ENCODE measurements at regions not wholly inside any gene's neighbourhood (a gene's known extent, or its start where the extent isn't known, plus 50 kb on each side); places are given as distances from the start of the nearest gene placed in this dataset.

GRCh38 chr7:94253686-94254085 lies 141.0 kb upstream of the COL1A2 start:
- Histone ChIP-seq H3K4me1 (no peaks in the 10 kb centered on the region), H3K9me3 (no peaks in the 10 kb centered on the region), H3K36me3 (no peaks in the 10 kb centered on the region), H3K27me3 (no peaks in the 10 kb centered on the region), H3K27ac (no peak overlapping the region), H3K4me3 (no peak overlapping the region)
- DNase-seq, result no peak
- intact Hi-C loops (cut with DNase I; ENCODE audit: low total_unique reads), result no loop called here
- 48 to 74% (median 67%) methylated on average over 1 of the region's 1 CpG for WGBS, 5 donors
- no peak for TF ChIP-seq CTCF (IDR thresholded peaks at IDR 0.05)
- TF ChIP-seq EP300 (IDR thresholded peaks at IDR 0.05), result no peak
- no peak for TF ChIP-seq POLR2A (IDR thresholded peaks at IDR 0.05)
- no peak for TF ChIP-seq POLR2AphosphoS5 (IDR thresholded peaks at IDR 0.05)

- Histone ChIP-seq H3K36me3 (no peaks in the 10 kb centered on the region), H3K27me3 (no peaks in the 10 kb centered on the region), H3K4me1 (no peaks in the 10 kb centered on the region), H3K4me3 (no peak overlapping the region), H3K9me3 (no peaks in the 10 kb centered on the region), H3K27ac (no peak overlapping the region)
- intact Hi-C loops (cut with DNase I; ENCODE audit: low total_unique reads), result no loop called here
- WGBS, 5 donors, result 64 to 72% (median 69%) methylated on average over 11 of the region's 11 CpGs
- DNase-seq, result no peak
- TF ChIP-seq EP300 (IDR thresholded peaks at IDR 0.05) (no peak), POLR2AphosphoS5 (IDR thresholded peaks at IDR 0.05) (no peak), POLR2A (IDR thresholded peaks at IDR 0.05) (no peak), CTCF (IDR thresholded peaks at IDR 0.05) (no peak)
Measured at GRCh38 chr7:94258418-94259300, 136.0 kb upstream of the COL1A2 start.

DNA sequence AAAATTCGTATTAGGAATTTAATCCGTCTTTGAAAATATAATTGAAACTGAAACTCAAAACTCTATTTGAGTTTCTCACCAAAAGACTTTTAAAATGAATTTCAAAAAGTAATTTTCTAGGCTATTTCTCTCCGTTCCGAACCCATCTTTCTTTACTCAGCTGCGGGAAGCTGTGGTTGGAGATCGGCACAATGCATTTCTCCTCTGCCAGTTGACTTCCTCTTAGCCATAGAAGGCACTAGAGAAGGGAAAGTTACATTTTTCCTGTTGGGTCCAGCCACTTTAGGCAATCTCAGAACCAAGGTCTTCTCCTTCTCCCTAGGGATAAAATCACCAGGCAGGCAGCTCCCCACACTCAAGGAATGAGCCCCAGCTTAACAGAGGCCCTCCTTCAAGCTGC lies 133.6 kb upstream of the COL1A2 start:
- intact Hi-C loops (cut with DNase I; ENCODE audit: low total_unique reads), result no loop called here
- H3K4me1 ChIP-seq, result no peaks in the 10 kb centered on the region
- no peaks in the 10 kb centered on the region for H3K27me3 ChIP-seq
- no peak overlapping the region for H3K4me3 ChIP-seq
- no peak for DNase-seq
- TF ChIP-seq POLR2A (IDR thresholded peaks at IDR 0.05) (no peak), EP300 (IDR thresholded peaks at IDR 0.05) (no peak)
- no peak overlapping the region for H3K27ac ChIP-seq
- 82 to 86% (median 84%) methylated on average over 6 of the region's 6 CpGs for WGBS, 5 donors
- H3K9me3 ChIP-seq, result no peaks in the 10 kb centered on the region
- H3K36me3 ChIP-seq, result no peaks in the 10 kb centered on the region

DNA sequence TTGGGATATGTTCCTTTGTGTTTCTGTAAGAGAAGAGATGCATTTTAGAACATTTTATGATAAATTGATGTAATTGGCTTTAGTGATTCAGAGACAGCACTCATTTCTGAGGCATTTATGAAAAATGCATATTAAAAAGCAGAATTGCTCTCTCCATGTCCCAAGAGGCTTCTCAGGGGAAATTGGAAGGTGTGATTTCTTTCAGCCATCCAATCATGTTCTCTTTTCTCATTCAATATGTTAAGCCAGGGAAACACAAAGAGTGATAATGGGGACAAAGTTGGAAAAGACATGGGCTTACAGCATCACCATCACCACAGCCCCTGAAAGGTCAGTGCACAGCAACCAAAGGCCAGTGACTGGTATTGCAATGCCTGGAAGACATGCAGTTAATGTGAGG lies 129.9 kb upstream of the COL1A2 start:
- H3K36me3 ChIP-seq, result no peaks in the 10 kb centered on the region
- no peak for TF ChIP-seq CTCF (IDR thresholded peaks at IDR 0.05)
- H3K9me3 ChIP-seq, result no peaks in the 10 kb centered on the region
- H3K27me3 ChIP-seq, result no peaks in the 10 kb centered on the region
- no peak overlapping the region for H3K4me3 ChIP-seq
- intact Hi-C loops (cut with DNase I; ENCODE audit: low total_unique reads), result no loop called here
- H3K4me1 ChIP-seq, result no peaks in the 10 kb centered on the region
- no peak overlapping the region for H3K27ac ChIP-seq
- DNase-seq, result no peak

- no peak for DNase-seq
- TF ChIP-seq EP300 (IDR thresholded peaks at IDR 0.05) (no peak), POLR2AphosphoS5 (IDR thresholded peaks at IDR 0.05) (no peak), POLR2A (IDR thresholded peaks at IDR 0.05) (no peak), CTCF (IDR thresholded peaks at IDR 0.05) (no peak)
- H3K4me3 ChIP-seq, result no peak overlapping the region
- no peaks in the 10 kb centered on the region for H3K9me3 ChIP-seq
- whole genome bisulfite sequencing, 5 donors, result 63 to 71% (median 67%) methylated on average over 2 of the region's 2 CpGs
- no peaks in the 10 kb centered on the region for H3K36me3 ChIP-seq
- H3K4me1 ChIP-seq, result no peaks in the 10 kb centered on the region
- H3K27ac ChIP-seq, result no peak overlapping the region
- no peaks in the 10 kb centered on the region for H3K27me3 ChIP-seq
- intact Hi-C loops (cut with DNase I; ENCODE audit: low total_unique reads), result no loop called here
Measured at GRCh38 chr7:94265456-94265855, 129.2 kb upstream of the COL1A2 start.
